Fibroblast of skin of right biceps (primary cell): ENCODE measurements at regions not wholly inside any gene's neighbourhood (a gene's known extent, or its start where the extent isn't known, plus 50 kb on each side); places are given as distances from the start of the nearest gene placed in this dataset.
"Not testable (repeated sequence)": the region's sequence is repeated elsewhere in the genome, so short reads cannot be mapped to it uniquely, and the experiment has no call there.

Source experiments
- DNase-seq: peaks from one replicate; pipeline ENCODE4 v3.0.0-alpha.2; 2013

DNA sequence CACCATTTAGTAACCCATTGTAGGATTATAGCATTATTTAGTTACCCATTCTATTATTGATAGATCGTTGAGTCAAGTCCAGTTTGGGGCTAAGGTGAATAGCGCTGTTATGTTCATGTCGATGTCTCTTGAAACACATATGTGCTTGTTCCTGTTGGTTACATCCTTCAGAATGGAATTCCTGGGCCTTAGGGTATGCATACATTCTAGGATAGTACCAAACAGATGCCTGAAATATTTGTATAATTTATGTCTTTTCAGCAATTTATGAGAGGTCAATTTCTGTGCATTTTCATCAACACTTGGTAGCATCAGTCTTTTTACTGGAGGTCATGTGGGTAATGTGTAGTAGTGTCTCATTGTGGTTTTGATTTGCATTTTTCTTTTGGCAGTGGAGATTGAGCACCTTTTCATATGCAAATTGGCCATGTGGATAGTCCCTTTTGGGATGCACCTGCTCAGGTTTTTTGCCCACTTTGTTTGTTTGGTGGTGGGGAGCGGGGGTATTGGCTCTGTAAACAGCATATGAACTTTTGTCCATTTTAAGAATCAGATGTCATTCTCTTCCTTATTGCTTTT, 104.2 kb downstream of the CDRT15L2 start:
- DNase-seq: not testable (repeated sequence)

DNA sequence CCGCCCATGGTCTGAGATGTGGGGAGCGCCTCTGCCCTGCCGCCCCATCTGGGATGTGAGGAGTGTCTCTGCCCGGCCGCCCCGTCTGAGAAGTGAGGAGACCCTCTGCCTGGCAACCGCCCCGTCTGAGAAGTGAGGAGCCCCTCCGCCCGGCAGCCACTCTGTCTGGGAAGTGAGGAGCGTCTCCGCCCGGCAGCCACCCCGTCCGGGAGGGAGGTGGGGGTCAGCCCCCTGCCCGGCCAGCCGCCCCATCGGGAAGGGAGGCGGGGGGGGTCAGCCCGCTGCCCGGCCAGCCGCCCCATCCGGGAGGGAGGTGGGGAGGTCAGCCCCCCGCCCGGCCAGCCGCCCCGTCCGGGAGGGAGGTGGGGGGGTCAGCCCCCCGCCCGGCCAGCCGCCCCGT, 105.5 kb downstream of the CDRT15L2 start:
- DNase-seq: not testable (repeated sequence)

DNA sequence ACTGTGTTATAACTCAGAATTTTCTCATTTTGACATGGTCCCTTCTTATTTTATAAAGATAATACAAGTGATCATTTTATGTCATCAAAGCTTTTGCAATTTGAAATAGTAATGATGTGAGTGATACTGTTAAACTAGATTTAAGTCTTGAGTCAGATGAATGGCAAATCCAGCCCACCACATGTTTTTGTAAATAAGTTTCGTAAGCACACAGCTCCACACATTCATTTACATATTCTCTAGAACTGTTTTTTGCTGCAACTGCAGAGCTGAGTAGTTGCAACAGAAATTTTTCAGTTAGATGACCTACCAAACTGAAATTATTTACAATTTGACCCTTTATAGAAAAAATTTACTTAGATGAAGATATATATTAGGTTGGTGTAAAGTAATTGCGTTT, 108.1 kb downstream of the CDRT15L2 start:
- DNase-seq: not testable (repeated sequence)

DNA sequence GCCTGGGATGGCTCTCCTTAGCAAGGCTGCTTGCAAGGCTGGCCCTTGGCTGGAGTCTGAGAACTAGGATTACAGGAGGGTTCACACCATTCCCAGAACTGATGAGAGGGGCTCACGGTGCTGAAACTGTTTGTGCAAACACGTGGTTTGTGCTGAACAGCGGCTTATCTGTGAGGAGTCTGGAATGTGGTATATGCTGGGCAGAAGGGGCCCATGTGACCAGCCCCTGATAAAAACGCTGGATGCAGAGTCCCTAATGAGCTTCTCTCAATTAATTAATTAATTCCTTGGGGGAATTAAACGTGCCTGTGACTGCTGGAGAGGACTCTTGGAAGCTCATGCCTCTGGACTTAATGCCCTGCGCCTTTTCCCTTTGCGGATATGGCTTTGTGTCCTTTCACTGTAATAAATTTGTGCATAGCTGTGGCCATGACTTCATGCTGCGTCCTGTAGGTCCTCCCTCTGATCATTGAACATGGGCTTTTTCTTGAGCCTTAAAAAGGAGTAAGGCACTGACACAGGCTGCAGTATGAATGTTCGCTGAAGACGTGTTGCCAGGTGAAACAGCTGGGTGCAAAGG, 109.7 kb downstream of the CDRT15L2 start:
- not testable (repeated sequence) for DNase-seq

DNA sequence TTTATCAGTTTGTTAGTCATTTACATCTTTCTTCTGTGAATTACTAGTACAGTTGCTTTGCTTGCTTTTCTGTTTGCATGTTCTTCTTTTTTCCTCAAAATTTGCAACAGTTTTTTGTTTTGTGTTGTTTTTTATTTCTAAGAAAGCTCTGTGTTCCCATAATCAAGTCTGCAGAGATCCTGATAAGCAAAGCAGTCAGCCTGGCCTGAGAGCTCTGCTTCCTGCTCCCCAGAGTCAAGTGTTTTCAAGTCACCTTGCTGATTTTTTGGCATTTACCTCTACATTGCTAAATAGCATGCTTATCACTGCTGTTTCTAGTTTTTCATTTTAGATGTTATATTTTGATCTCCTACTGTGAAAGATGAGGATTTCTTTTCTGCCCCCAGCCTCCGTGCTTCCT, 113.2 kb downstream of the CDRT15L2 start:
- DNase-seq: not testable (repeated sequence)

DNA sequence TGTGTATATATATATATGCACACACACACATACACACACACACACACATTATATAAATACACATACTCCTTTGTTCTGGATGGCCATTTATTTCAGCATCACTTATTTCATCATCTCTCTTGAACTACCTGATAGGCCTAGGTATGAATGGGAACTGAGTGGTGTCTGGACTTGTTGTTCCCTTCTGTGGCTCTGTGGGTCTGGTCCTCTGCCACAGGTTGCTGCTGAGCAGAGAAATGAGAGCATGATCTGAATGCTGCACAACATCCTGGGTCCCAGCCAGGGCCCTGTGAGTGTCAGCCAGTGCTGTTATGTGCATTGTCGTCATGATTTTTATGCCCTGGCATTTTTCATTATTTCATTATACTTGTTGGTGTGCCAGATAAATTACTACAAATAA, 116.3 kb downstream of the CDRT15L2 start:
- DNase-seq: not testable (repeated sequence)

DNA sequence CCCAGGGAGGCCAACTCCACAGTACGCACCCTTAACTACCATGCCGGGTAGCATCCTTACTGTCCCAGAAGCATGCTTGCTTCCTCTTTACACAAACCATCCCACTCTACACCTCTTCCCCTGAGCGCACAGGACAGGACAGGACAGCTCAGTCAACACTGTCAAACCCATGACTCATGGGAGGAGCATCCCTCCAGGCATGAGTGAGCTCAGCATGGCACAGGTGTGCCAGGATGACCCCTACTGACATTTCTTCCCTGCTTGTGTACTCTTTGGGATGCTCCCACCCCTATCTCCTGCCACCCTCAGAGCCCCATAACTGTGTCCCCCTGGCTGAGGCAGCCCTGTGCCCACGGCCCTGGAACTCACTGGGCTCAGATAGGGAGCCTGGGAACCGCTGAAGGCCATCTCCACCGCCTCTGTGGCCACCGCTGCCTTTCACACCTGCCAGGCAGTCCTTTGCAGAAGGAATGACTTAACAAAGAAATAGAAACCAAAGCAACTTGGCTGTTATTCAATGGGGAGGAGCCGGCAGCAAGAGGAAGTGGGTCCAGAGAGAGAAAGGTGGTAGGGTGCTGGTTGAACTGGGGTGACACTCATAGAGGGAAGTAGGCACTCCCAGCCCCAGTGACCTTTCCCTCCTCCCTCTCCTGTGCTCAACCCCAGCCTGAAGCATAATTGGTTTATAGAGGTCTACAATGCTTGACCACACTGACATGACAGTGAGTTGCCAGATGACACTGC, 119.1 kb downstream of the CDRT15L2 start:
- DNase-seq: not testable (repeated sequence)

DNA sequence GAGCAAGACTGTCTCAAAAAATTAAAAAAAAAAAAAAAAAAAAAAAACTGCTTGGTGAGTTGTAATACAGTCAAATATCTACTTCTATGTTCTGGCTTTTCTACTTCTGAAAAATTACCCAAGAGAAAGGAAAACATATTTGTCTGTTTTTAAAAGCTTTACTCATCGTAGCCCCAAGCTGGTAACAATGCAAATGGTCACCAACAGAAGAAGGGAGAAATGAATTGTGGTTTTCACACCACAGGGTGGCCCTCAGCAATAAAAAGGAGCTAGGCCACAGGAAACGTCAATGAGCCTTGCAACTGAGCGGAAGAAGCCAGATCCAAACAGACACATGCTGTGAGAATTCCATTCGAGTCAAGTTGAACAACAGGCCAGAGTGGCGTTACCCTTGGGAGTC, 121.0 kb downstream of the CDRT15L2 start:
- DNase-seq: not testable (repeated sequence)

DNA sequence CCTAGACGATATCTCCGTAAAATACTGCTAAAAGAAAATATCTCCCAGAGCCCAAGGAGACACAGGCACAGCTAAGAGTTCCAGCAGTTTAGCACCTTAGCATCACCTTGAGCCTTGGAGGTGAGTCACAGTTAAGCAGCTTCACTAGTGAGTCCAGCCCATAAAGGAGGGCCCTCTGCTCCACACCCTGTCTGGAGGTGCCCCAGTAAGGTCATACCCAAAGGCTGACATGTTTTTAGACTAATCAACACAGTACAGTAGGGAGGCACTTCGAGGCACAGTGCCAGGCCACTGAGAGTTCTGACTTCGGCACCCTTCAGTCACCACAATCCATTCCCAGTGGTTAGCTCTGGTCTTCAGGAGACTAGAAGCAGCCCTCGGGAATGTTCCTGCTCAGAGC, 121.8 kb downstream of the CDRT15L2 start:
- not testable (repeated sequence) for DNase-seq

DNA sequence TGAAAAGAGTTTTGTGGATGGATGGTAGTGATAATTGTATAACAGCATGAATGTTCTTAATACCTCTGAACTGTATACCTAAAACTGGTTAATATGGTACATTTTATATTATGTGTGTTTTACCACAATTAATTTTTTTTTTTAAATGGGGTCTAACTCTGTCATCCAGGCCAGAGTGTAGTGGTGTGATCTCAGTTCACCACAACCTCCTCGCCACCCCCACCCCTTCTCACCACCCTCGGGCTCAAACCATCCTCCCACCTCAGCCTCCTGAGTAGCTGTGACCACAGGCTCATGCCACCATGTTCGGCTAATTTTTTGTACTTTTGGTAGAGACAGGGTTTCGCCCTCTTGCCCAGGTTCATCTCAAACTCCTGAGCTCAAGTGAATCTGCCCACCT, 123.2 kb downstream of the CDRT15L2 start:
- no peak for DNase-seq

DNA sequence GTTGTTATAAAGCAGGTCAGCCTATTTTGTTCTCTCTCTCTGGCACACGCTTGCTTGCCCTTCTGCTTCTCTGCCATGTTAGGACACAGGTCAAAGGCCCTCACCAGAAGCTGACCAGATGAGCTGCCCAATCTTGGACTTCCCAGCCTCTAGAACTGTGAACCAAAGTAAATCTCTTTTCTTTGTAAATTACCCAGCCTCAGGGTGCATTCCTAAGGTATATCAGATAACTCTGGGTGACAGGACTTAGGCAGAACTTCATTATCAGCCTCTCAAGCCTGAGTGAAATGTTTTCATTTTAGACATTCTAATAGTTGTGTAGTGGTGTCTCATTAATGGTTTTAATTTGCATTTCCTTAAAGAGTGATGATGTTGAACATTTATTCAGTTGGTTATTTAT, 124.3 kb downstream of the CDRT15L2 start:
- DNase-seq: no peak

DNA sequence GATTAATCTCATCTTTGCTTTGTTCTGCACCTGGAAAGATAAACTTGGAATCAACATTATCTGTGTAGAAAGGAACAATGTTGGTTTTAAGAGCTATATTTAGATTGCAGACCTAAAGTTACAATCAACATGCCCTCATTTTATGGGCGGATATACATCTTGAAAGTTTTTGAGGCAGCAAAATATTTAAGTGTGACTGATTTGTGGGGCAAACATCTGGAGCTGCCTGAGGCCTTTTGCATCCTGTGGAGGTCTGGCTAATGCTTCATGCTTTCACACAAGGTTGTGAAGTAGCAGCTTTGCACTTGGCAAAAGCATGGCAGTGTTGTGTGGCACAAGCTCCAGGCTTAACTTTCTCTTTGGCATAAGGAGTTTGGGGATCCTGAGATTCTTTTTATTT, 125.7 kb downstream of the CDRT15L2 start:
- not testable (repeated sequence) for DNase-seq

DNA sequence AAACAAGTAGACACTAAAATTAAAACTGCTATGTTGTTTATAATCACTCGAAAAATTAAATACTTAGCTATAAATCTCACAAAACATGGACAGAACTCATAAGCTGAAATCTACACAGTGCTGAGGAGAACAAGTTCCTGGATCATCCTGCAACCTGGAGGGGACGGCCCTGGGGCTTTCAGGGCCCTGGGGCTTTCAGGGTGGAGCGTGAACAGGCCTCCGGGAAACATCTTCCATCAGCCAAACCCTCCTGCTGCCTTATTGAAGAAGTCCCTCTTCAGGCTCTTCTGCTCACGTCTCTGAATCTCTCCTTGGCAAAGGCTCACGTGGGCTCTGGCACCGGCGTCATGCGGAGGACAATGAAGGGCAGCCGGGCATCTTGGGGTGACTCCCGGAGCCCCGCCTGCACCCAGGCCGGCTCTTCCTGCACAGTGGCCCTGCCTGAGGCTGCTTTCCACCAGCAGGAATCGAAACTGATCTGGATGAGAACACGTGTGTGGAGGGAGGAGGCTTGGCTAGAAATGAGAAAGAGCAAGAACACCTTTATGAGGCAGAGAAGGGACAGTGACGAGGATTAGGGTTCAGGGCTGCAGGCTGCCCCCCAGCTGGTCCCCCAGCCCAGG, 127.3 kb downstream of the CDRT15L2 start:
- DNase-seq: no peak

DNA sequence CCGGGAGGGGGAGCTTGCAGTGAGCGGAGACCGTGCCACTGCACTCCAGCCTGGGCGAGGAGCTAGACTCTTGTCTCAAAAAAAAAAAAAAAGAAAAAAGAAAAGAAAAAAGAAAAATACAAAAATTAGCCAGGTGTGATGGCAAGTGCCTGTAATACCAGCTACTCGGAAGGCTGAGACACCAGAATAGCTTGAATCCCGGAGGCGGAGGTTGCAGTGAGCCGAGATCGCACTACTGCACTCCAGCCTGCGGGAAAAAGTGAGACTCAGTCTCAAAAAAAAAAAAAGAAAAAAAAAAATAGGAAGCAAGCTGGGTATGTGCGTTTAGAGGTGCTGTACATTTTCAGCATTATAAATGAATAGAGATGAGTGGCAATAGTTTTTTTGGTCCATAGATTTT, 129.3 kb downstream of the CDRT15L2 start:
- not testable (repeated sequence) for DNase-seq

DNA sequence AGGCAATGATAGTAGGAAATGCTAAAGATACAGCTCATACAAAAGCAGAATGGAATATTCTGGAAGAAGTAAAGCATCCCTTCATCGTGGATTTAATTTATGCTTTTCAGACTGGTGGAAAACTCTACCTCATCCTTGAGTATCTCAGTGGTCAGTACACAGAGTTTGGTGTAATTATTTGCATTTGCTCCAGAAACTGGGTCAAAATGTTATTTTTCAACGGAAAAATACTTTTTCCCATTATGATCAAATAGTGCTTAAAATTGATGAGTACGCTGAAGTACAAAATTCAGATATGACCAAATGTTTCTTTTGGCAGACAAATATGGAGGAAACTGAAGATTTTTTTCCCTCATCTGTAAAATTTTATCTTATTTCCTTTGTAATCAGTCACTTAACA, 137.0 kb downstream of the CDRT15L2 start:
- DNase-seq: not testable (repeated sequence)

DNA sequence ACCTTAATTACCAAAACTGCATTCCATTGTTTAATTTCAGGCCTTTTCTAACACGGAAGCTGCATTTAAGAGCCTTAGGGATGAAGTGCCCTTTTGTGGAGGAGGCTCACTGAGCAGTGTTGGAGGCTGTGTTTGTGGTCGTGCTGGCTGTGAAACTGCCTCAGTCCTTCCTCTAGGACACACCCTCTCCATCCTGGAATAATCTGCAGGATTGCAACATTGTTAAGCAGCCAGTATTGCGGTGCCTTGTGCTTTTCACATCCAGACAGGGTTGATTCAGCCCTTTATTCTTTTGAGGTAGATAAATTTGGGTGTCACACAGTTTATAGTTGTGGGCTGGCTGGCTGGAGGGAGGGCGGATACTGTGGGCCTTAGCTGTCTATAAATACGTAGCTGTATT, 141.6 kb downstream of the CDRT15L2 start:
- DNase-seq: no peak

DNA sequence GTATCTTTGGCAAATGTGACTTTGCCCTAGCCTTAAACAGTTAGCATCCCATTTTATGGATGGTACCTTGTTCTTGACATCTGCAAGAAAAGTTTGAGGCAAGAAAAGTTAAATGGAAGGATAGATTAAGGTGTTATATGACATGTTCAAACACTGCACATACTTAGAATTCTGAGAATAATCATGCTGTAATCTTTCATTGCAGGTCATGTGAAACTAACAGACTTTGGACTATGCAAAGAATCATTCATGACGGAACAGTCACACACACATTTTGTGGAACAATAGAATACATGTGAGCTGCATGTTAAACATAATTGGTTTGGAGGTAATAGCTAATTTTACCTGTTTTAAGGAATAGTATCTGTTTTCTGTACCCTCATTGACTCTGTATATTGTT, 144.9 kb downstream of the CDRT15L2 start:
- not testable (repeated sequence) for DNase-seq

DNA sequence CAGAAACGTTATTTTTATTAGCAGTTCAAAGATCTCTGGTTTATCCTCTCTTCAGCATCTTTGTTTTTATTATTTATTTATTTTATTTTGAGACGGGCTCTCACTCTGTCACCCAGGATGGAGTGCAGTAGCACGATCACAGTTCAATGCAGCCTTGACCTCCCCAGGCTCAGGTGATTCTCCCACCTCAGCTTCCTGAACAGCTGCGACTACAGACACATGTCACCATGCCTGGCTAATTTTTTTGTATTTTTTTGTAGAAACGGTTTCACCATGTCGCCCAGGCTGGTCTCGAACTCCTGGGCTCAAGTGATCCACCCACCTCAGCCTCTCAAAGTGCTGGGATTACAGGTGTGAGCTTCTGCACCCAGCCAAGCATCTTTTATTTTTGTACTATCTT, 147.7 kb downstream of the CDRT15L2 start:
- DNase-seq: not testable (repeated sequence)

DNA sequence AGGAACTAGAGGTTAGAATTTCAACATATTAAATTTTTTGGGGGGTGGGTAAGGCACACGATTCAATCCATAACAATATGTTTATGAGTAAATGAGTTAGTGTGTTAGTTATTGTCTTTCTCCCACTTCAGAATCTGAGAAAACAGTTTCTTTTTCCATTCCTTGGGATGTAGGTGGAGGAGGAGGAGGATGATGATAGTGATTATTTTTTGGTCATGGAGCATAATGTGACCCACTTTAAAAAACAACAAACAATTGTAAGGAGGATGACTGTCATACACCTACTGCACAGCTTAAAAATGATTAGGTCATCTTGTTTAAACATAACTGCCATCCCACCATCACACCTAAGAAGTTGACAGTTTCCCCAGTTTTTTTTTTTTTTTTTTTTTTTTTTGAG, 148.7 kb downstream of the CDRT15L2 start:
- no peak for DNase-seq

DNA sequence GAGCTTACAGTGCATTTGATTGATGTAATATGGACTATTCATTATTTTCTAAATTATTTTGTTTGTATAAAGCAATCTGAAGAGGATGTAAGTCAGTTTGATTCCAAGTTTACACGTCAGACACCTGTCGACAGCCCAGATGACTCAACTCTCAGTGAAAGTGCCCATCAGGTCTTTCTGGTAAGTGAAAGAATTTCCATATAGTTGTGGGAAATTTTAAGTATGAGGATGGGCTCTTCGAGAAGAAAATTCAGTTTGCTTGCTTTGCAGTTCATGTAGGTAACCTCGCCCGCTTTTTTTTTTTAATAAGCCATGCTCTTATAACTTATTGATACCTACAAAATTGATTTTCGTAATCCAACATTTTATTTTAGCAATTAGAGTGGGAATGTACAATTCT, 151.6 kb downstream of the CDRT15L2 start:
- DNase-seq: not testable (repeated sequence)

DNA sequence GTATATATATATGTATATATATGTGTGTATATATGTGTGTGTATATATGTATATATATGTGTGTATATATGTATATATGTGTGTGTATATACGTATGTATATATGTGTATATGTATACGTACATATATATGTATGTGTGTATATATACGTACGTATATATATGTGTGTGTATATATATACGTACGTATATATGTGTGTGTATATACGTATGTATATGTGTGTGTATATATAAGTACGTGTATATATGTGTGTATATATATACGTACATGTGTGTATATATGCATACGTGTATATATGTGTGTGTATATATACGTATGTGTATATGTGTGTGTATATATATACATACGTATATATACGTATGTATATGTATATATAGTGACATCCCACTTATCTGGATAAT, 154.4 kb downstream of the CDRT15L2 start:
- no peak for DNase-seq

DNA sequence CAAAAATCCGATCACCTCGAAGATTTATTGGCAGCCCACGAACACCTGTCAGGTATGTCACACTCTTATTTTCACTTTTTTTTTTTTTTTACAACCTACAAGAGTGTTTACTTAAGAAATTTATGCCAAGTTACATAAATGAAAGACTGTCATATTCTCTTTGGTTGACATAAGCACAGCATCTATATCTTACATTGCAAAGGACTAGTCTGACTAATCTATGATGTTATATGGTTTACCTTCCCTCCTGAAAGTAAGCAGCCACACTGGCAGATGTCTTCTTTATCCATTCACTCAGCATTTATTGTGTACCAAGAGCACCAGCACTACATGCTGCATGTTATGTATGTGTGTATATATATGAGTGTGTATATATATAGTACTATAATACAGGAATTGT, 156.3 kb downstream of the CDRT15L2 start:
- DNase-seq: no peak

DNA sequence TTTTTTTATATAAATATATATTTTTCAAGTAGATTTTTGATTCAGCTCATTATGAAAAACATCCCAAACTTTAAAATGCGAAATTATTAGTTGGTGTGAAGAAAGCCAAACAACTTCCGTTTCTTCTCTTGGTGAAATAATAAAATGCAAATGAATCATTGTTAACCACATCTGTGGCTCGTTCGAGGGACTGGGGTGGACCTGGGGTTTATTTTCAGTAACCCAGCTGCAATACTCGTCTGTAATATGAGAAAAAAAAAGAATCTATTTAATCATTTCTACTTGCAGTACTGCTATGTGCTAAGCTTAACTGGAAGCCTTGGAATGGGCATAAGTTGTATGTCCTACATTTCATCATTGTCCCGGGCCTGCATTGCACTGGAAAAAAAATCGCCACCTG, 158.1 kb downstream of the CDRT15L2 start:
- not testable (repeated sequence) for DNase-seq

DNA sequence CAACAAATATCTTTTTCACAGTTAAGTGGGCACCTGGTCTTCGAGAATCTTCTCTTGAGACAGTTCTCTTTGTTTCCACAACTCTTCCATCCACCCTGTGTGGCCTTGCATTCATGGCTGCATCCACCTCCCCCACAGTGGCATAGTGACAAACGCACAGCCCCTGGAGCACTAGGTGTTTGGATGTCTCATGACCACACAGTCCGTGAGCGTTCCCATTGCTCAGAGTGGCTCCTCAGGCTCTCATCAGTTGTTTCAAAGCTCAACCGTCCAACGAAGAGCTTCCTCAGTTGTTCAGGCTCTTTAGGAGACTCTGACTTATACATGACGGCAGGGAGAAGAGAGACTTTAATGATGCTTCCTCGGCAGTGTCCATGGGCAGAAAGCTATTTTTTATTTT, 191.6 kb downstream of the CDRT15L2 start:
- DNase-seq: no peak
